AG08396 (cell line): ENCODE measurements at regions not wholly inside any gene's neighbourhood (a gene's known extent, or its start where the extent isn't known, plus 50 kb on each side); places are given as distances from the start of the nearest gene placed in this dataset.
A peak's percentile ranks its signal among the peaks of the same experiment; 100 is the strongest.
"Not testable (repeated sequence)": the region's sequence is repeated elsewhere in the genome, so short reads cannot be mapped to it uniquely, and the experiment has no call there.

Experiments
- DNase-seq: peaks from one replicate; pipeline ENCODE4 v3.0.0; 2012; ENCODE audit warnings: low spot score, mixed read lengths

DNA sequence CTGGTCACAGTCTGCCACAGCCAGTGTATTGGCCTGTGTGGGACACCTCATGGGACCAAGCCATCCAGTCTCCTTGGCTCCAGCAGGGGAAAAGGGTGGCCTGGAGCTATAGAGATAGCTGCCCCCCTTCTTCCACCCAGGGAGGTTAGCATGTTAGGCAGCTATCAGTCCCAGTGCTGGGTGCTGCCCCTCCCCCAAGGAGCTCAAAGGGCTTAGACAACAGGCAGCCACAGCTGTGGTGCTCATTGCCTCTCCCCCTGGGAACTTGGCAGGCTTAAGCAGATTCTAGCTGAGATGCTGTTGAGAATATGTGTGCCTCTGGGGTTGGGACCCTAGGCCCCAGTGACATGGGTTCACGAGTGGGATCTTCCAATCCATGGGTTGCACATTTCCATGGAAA, 226.0 kb upstream of the PTGER4 start:
- DNase-seq = no peak

- no peak for DNase-seq
These were observed 226.7 kb upstream of the PTGER4 start for GRCh38 chr5:40452874-40453624.

DNA sequence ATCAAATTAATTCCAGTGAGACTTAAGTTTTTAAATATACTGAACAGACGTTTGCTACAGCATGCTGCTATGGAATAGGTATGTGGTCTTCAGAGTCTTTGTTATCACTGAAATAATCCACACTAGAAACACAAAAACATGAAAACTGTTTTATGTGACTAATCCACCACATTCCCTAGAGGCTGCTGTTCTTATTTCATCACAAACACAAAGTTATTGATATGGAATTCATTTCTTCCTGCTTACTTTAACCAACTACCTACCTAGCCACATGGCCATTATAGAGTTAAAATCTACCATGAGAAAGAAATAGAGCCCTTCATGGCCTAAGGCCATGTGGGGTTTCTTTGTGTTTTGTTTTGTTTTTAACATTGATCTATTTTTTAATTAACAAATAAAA, 232.3 kb upstream of the PTGER4 start:
- no peak for DNase-seq

- peak; percentile 69 for DNase-seq
These were observed 232.8 kb upstream of the PTGER4 start for GRCh38 chr5:40446910-40447309.

DNA sequence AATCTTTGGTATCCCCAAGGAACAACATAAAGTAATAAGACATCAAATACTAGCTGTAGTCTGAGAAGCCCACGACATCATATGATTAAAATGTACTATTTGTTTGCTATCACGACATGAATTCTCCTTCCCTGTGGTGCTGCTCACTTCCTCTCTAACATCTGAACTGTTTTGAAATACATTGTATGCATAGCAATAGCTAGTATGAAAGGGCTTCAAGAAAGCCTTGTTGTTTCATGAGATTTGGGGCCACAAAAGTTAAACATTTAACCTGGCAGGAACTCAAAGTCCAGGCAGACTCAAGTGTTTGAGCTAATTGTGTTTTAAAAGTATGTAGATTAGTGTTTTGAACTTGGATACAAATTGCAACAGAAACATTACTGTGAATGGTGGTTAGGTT, 237.4 kb upstream of the PTGER4 start:
- DNase-seq = peak; percentile 36

DNA sequence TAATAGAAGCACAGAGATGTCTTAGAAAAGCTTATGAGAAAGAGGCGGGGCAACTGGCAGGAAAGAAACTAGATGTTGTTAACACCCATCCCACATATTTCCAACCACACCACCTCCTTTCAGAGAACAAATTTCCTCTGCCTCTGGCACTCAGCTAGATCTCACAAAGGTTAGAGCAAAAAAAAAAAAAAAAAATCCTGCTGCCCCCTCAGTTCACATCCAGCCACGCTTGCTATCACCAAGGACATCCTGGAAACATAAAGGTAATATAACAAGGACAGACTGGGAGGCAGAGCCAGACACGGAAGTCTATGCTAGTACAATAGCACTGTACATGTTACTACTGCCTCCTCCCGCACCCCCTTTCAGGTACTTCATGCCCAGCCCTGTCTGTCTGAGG, 238.0 kb upstream of the PTGER4 start:
- no peak for DNase-seq

- DNase-seq = no peak
These were observed 239.0 kb upstream of the PTGER4 start for GRCh38 chr5:40440746-40441145.

GRCh38 chr5:40439103-40439502, 240.6 kb upstream of the PTGER4 start:
- DNase-seq = not testable (repeated sequence)

- not testable (repeated sequence) for DNase-seq
These were observed 241.1 kb upstream of the PTGER4 start for GRCh38 chr5:40438646-40439045.

- peak; percentile 70 for DNase-seq
These were observed 242.3 kb upstream of the PTGER4 start for GRCh38 chr5:40437452-40437861.

GRCh38 chr5:40436535-40437237, 243.0 kb upstream of the PTGER4 start:
- DNase-seq = no peak

DNA sequence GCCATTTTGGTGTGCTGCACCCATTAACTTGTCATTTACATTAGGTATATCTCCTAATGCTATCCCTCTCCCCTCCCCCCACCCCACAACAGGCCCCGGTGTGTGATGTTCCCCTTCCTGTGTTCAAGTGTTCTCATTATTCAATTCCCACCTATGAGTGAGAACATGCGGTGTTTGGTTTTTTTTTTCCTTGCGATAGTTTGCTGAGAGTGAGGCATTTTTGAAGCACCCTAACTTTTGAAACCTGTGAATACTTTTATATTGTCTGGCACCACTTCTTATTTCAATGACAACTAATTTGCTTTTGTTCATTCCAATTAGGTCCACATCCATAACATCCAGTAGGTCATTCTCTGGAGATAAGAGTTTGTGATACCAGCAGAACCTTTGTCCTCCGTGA, 244.0 kb upstream of the PTGER4 start:
- not testable (repeated sequence) for DNase-seq

DNA sequence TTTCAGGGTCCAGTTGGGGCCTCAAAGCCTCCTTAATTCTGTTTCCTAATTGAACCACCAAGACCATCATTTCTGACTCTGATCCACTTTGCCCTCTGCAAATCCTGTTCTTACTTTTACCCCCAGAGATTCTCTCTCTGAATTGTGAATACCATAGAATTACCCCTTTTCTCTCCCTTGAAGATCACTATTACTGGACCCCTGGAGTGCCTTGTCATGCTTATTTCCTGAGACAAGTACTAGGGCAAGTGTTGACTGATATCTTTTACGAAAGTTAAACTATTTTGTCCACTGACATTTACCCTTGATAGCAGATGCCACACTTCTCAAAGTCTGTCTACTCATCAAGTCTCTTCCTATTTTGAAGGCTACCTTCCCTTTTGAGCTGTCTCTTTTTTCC, 246.9 kb upstream of the PTGER4 start:
- DNase-seq = no peak

- no peak for DNase-seq
These were observed 248.0 kb upstream of the PTGER4 start for GRCh38 chr5:40431734-40432133.

GRCh38 chr5:40430101-40430710, 249.5 kb upstream of the PTGER4 start:
- DNase-seq = no peak

DNA sequence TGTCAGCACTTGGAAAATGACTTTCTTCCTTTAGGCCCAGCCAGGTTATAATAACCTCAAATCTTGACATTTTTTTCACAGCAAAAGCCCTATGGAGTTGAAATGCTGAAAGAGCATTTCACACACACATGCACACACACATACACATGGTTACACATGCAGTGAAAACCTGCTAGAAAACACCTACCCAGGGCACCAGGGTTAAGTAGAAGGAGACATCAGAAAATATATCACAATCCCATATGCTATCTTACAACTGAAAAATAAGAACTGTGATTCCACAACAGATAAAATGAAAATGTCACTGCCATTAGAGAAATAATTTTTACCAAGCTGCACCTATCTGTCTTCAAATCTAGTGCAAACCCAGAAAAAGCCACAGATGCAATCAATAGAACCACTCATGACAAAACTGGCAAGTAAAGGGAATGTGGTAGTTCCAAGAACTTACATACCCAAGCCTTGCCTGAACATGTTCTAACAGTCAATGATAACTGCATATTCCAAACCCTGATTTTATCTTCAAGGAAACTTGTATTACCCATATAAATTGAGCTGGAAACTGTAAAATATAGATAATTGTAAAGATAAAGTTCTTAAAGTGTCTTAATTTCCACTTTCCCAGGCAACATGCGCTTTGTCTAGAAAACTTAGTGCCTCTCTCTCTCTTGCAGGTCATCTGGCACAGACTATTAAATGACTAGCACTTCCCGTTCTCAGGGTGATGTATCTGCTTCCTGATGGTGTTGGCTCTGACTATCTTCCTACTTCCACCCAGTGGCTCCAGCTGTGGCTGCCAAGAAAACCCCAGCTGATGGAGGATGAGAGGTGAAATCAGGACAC, 250.2 kb upstream of the PTGER4 start:
- DNase-seq = no peak

GRCh38 chr5:40428815-40429214, 250.9 kb upstream of the PTGER4 start:
- no peak for DNase-seq

DNA sequence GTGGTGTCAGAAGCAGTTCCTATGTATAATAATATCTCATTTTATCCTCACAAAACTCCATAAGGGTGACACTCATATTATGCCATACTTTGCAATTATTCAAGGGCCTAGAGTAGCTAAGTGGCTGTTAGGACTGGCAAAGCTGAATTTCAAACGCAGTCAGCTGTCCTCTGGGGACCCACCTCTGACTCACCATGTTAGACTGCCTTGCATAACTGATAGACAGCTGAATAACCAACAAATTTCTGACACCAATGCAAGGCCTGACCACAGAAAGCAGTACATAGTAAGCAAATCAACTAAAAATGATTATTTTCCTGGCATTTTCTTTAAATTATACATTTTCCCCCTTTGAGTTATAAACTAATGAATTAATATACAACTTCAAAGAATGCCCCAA, 251.6 kb upstream of the PTGER4 start:
- peak; percentile 65 for DNase-seq

- DNase-seq = not testable (repeated sequence)
These were observed 262.5 kb upstream of the PTGER4 start for GRCh38 chr5:40417046-40417810.

- no peak for DNase-seq
These were observed 263.1 kb upstream of the PTGER4 start for GRCh38 chr5:40416588-40416987.

DNA sequence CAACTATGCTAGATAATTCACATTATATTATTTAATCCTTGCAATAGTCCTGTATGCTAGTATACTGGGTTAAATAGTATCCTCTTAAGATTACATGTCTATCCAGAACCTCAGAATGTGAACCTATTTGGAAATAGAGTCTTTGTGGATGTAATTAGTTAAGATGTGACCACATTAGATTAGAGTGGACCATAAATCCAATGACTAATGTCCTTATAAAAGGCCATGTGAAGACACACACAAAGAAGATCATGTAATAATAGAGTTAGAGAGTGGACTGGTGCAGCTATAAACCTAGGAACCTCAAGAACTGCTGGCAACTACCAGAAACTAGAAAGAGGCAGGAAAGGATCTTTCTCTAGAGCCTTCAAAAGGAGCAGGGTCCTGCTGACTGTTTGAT, 263.6 kb upstream of the PTGER4 start:
- DNase-seq = no peak

- DNase-seq = no peak
These were observed 264.8 kb upstream of the PTGER4 start for GRCh38 chr5:40414922-40415321.
